HCT116 (cell line): ENCODE measurements at regions not wholly inside any gene's neighbourhood (a gene's known extent, or its start where the extent isn't known, plus 50 kb on each side); places are given as distances from the start of the nearest gene placed in this dataset.

Experiments
- ATAC-seq: fragments of 200-7000 bp; cut with Tn5 transposase; 2 replicates; pipeline ENCODE4 v1.9.1; 2020; ENCODE audit warnings: mild to moderate bottlenecking, moderate library complexity
- BruUV-seq: library from RNA; stranded (reverse); fragments of 400-500 nt; replicated peaks from 2 replicates; lab custom pipeline; 2021; lab: Mats Ljungman, UMichigan
- CTCF ChIA-PET: fragments of 300-600 bp; sonication (Branson Sonifier 250); formaldehyde crosslinking; loops from one replicate; lab custom pipeline; 2021; ENCODE audit warnings: antibody characterized with exemption; lab: Charles Lee
- POLR2A ChIA-PET: fragments of 300-600, 350-600 bp; sonication (Branson Sonifier 250); formaldehyde crosslinking; loops from one replicate; lab custom pipeline; 2021; ENCODE audit warnings: antibody characterized with exemption; lab: Charles Lee
- RAD21 ChIA-PET, 2 experiments: fragments of 300-600 bp; sonication (Branson Sonifier 250); formaldehyde crosslinking; loops; one replicate each; lab custom pipeline; 2023; ENCODE audit warnings: low total read pairs in 2 of 2; ENCODE audit not compliant: uncharacterized antibody in 2 of 2, unreplicated experiment in 2 of 2, low non-redundant PET in 1 of 2; lab: Charles Lee
- DNase-seq: peaks from one replicate; pipeline ENCODE4 v3.0.0-alpha.2; 2010; ENCODE audit warnings: low read depth, low spot score
- H2AFZ ChIP-seq: fragments of 200-600 bp; shearing (Covaris generic), sonication (generic); 2 replicates; pipeline ENCODE4 v1.6.1; 2017; ENCODE audit warnings: low read depth, mixed run types, mixed read lengths, antibody characterized with exemption, low read length; ENCODE audit not compliant: poor library complexity, severe bottlenecking
- H3K27ac ChIP-seq: 2 replicates; pipeline ENCODE4 v1.5.1; 2012; ENCODE audit warnings: low read depth, low read length
- H3K27me3 ChIP-seq: fragments of 200-600 bp; sonication (generic); 2 replicates; pipeline ENCODE4 v1.6.1; 2016; ENCODE audit warnings: mixed run types, low read length, mixed read lengths; ENCODE audit not compliant: insufficient read depth
- H3K36me3 ChIP-seq, 2 experiments: fragments of 200-500 bp in 1 of 2; fragments of 200-600 bp in 1 of 2; sonication (Bioruptor generic) in 1 of 2; sonication (generic) in 1 of 2; 2 replicates each; pipeline versions ENCODE4 v1.5.1 to v1.6.1; 2014 to 2016; ENCODE audit warnings: low read length in 2 of 2, inconsistent platforms in 1 of 2, mixed read lengths in 1 of 2, mixed run types in 1 of 2; ENCODE audit not compliant: insufficient read depth in 2 of 2, control insufficient read depth in 1 of 2
- H3K4me1 ChIP-seq, 2 experiments: fragments of 200-600 bp in 1 of 2; sonication (generic) in 1 of 2; 2 replicates each; pipeline versions ENCODE4 v1.5.1 to v1.6.1; 2012 to 2017; ENCODE audit warnings: low read length in 2 of 2, inconsistent platforms in 1 of 2, mild to moderate bottlenecking in 1 of 2, mixed read lengths in 1 of 2, mixed run types in 1 of 2, moderate library complexity in 1 of 2; ENCODE audit not compliant: insufficient read depth in 2 of 2, control insufficient read depth in 1 of 2
- H3K4me2 ChIP-seq: fragments of 200-600 bp; sonication (generic); 2 replicates; pipeline ENCODE4 v1.6.1; 2017; ENCODE audit warnings: mixed run types, low read length, mixed read lengths
- H3K4me3 ChIP-seq, 2 experiments: fragments of 200-600 bp in 1 of 2; sonication (generic) in 1 of 2; replicated peaks in 1 of 2; 2 replicates each; pipeline ENCODE4 v1.5.1; 2011 to 2016; ENCODE audit warnings: low read length in 2 of 2, control low read depth in 1 of 2, low read depth in 1 of 2, mild to moderate bottlenecking in 1 of 2, mixed read lengths in 1 of 2, mixed run types in 1 of 2
- H3K79me2 ChIP-seq: fragments of 200-600 bp; sonication (generic); 2 replicates; pipeline ENCODE4 v1.6.1; 2017; ENCODE audit warnings: mild to moderate bottlenecking, mixed run types, low read length, moderate library complexity, mixed read lengths; ENCODE audit not compliant: insufficient read depth
- H3K9ac ChIP-seq: fragments of 200-600 bp; sonication (generic); 2 replicates; pipeline ENCODE4 v1.6.1; 2016; ENCODE audit warnings: low read length, mixed read lengths
- H3K9me2 ChIP-seq: fragments of 200-600 bp; sonication (generic), shearing (Covaris generic); 2 replicates; pipeline ENCODE4 v1.6.1; 2017; ENCODE audit warnings: mixed run types, mild to moderate bottlenecking, moderate library complexity; ENCODE audit not compliant: insufficient read depth
- H3K9me3 ChIP-seq, 2 experiments: fragments of 200-500 bp in 1 of 2; fragments of 200-600 bp in 1 of 2; sonication (Bioruptor generic) in 1 of 2; sonication (generic) in 1 of 2; 2 replicates each; pipeline ENCODE4 v1.6.1; 2014 to 2017; ENCODE audit warnings: low read length in 2 of 2, mixed read lengths in 2 of 2, inconsistent platforms in 1 of 2, low read depth in 1 of 2, mild to moderate bottlenecking in 1 of 2, mixed run types in 1 of 2, moderate library complexity in 1 of 2; ENCODE audit not compliant: control insufficient read depth in 1 of 2, insufficient read depth in 1 of 2
- H4K20me1 ChIP-seq: fragments of 200-600 bp; sonication (generic), shearing (Covaris generic); 2 replicates; pipeline ENCODE4 v1.6.1; 2017; ENCODE audit warnings: mixed run types, mild to moderate bottlenecking, moderate library complexity; ENCODE audit not compliant: insufficient read depth
- CBX3 ChIP-seq: IDR thresholded peaks from 2 replicates; pipeline ENCODE4 v1.6.1; 2012; ENCODE audit warnings: low read depth
- CEBPB ChIP-seq: IDR thresholded peaks from 2 replicates; pipeline ENCODE4 v1.6.1; 2012; ENCODE audit warnings: low read depth
- EGR1 ChIP-seq: IDR thresholded peaks from 2 replicates; pipeline ENCODE4 v1.6.1; 2012; ENCODE audit warnings: low read depth
- ELF1 ChIP-seq: IDR thresholded peaks from 2 replicates; pipeline ENCODE4 v1.6.1; 2012; ENCODE audit warnings: low read depth, borderline replicate concordance
- EZH2 ChIP-seq: fragments of 200-600 bp; sonication (generic); IDR thresholded peaks from 2 replicates; pipeline ENCODE4 v1.6.1; 2017; ENCODE audit warnings: antibody characterized with exemption, mixed run types
- EZH2phosphoT487 ChIP-seq: fragments of 200-600 bp; IDR thresholded peaks from 2 replicates; pipeline ENCODE4 v1.6.1; 2018; ENCODE audit warnings: antibody characterized with exemption, borderline replicate concordance
- FOSL1 ChIP-seq: IDR thresholded peaks from 2 replicates; pipeline ENCODE4 v1.6.1; 2012; ENCODE audit warnings: low read depth
- POLR2AphosphoS5 ChIP-seq: IDR thresholded peaks from 2 replicates; pipeline ENCODE4 v1.6.1; 2011; ENCODE audit warnings: mild to moderate bottlenecking, low read depth, low read length, moderate library complexity
- SP1 ChIP-seq: IDR thresholded peaks from 2 replicates; pipeline ENCODE4 v1.6.1; 2012; ENCODE audit warnings: low read depth
- SRF ChIP-seq: IDR thresholded peaks from 2 replicates; pipeline ENCODE4 v1.6.1; 2012; ENCODE audit warnings: low read depth
- intact Hi-C: fragments of 100-400 bp; cut with micrococcal nuclease; formaldehyde crosslinking; loops from 2 replicates; pipeline ENCODE4 v1.10.0; 2022
- TF ChIP-seq, protein P1 (sequence below): IDR thresholded peaks from 2 replicates; pipeline ENCODE4 v1.6.1; 2012; ENCODE audit warnings: low read depth

GRCh38 chr6:170461111-170461510, 92.0 kb downstream of the PSMB1 start (continued):
- TF ChIP-seq, protein P1, sequence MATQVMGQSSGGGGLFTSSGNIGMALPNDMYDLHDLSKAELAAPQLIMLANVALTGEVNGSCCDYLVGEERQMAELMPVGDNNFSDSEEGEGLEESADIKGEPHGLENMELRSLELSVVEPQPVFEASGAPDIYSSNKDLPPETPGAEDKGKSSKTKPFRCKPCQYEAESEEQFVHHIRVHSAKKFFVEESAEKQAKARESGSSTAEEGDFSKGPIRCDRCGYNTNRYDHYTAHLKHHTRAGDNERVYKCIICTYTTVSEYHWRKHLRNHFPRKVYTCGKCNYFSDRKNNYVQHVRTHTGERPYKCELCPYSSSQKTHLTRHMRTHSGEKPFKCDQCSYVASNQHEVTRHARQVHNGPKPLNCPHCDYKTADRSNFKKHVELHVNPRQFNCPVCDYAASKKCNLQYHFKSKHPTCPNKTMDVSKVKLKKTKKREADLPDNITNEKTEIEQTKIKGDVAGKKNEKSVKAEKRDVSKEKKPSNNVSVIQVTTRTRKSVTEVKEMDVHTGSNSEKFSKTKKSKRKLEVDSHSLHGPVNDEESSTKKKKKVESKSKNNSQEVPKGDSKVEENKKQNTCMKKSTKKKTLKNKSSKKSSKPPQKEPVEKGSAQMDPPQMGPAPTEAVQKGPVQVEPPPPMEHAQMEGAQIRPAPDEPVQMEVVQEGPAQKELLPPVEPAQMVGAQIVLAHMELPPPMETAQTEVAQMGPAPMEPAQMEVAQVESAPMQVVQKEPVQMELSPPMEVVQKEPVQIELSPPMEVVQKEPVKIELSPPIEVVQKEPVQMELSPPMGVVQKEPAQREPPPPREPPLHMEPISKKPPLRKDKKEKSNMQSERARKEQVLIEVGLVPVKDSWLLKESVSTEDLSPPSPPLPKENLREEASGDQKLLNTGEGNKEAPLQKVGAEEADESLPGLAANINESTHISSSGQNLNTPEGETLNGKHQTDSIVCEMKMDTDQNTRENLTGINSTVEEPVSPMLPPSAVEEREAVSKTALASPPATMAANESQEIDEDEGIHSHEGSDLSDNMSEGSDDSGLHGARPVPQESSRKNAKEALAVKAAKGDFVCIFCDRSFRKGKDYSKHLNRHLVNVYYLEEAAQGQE, result no peak
- TF ChIP-seq EZH2phosphoT487 (no peak), EZH2 (no peak), EGR1 (no peak)

DNA sequence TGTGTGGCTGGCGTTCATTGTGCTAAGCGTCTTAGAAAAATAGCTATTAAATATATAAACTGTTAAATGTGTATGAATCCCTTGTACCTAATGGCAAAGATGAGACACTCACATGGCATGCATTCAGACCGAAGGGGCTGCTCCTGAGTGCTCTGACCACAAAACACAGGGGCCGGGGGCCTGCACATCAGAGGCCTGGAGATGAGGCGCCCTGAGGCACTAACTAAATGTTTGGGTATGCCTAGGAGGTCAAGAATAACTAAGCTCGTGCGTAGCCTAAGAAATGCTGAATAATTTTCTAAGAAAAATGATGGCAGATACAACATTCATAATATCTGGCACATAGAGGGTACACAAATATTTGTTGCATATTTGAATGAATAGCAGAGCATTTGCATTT, 92.5 kb downstream of the PSMB1 start:
- ChIA-PET RAD21 (no interaction called here), CTCF (no interaction called here), POLR2A (no interaction called here)
- Histone ChIP-seq H3K36me3 (no peaks in the 10 kb centered on the region), H3K4me2 (no peak overlapping the region), H3K9me3 (peaks cover 0 to under 1% of the 10 kb centered on the region in 2 experiments; a peak in 2 of 4 replicates), H4K20me1 (no peaks in the 10 kb centered on the region), H3K27ac (no peak overlapping the region), H3K9me2 (no peaks in the 10 kb centered on the region), H3K4me3 (no peak overlapping the region), H3K4me1 (no peaks in the 10 kb centered on the region), H2AFZ (no peak overlapping the region), H3K9ac (no peak overlapping the region), H3K27me3 (peaks cover 16% of the 10 kb centered on the region; the same call in 1 of the 2 replicates), H3K79me2 (no peaks in the 10 kb centered on the region)
- BruUV-seq, result no TSS peak
- no peak for DNase-seq
- ATAC-seq, result no peak
- TF ChIP-seq SRF (no peak), SP1 (no peak), ELF1 (no peak), FOSL1 (no peak), POLR2AphosphoS5 (no peak), CBX3 (no peak), CEBPB (no peak)
- TF ChIP-seq, all 23 proteins: peak for 0
- intact Hi-C loops, result no loop called here
